Activated B cell treated with CpG ODN at 0.5 μM for 24 hours (primary cell): ENCODE measurements at regions not wholly inside any gene's neighbourhood (a gene's known extent, or its start where the extent isn't known, plus 50 kb on each side); places are given as distances from the start of the nearest gene placed in this dataset.

Source experiments
- ATAC-seq: fragments of 200-7000 bp; cut with Tn5 transposase; one replicate; pipeline ENCODE4 v1.10.0; 2021; ENCODE audit warnings: low read depth, mild to moderate bottlenecking, moderate library complexity
- CTCF ChIA-PET: fragments of 350-600 bp; sonication (Branson Sonifier 250); formaldehyde crosslinking; loops from one replicate; lab custom pipeline; 2021; ENCODE audit warnings: antibody characterized with exemption; lab: Charles Lee
- POLR2A ChIA-PET: fragments of 350-600 bp; sonication (Branson Sonifier 250); formaldehyde crosslinking; loops from one replicate; lab custom pipeline; 2021; ENCODE audit warnings: antibody characterized with exemption; lab: Charles Lee
- DNase-seq: peaks from one replicate; pipeline ENCODE4 v3.0.0; 2022
- H3K27ac Mint-ChIP-seq: one replicate; pipeline ENCODE4 v1.8.0; 2020; ENCODE audit warnings: mixed read lengths
- H3K27me3 Mint-ChIP-seq: one replicate; pipeline ENCODE4 v1.8.0; 2021; ENCODE audit warnings: mixed read lengths
- H3K36me3 Mint-ChIP-seq: one replicate; pipeline ENCODE4 v1.8.0; 2021; ENCODE audit warnings: low read depth, mixed read lengths
- H3K4me1 Mint-ChIP-seq: one replicate; pipeline ENCODE4 v1.8.0; 2021; ENCODE audit warnings: mixed read lengths
- H3K4me3 Mint-ChIP-seq: one replicate; pipeline ENCODE4 v1.8.0; 2020; ENCODE audit warnings: mild to moderate bottlenecking, mixed read lengths
- H3K9me3 Mint-ChIP-seq: one replicate; pipeline ENCODE4 v1.8.0; 2020; ENCODE audit warnings: mixed read lengths
- intact Hi-C: fragments of 100-400 bp; cut with micrococcal nuclease; formaldehyde crosslinking; loops from one replicate; pipeline ENCODE4 v1.15.1; 2024
- TF ChIP-seq, protein P1 (sequence below): fragments of 200-600 bp; IDR thresholded peaks from one replicate; pipeline ENCODE4 v1.8.0; 2022; ENCODE audit warnings: antibody characterized with exemption, mild to moderate bottlenecking

DNA sequence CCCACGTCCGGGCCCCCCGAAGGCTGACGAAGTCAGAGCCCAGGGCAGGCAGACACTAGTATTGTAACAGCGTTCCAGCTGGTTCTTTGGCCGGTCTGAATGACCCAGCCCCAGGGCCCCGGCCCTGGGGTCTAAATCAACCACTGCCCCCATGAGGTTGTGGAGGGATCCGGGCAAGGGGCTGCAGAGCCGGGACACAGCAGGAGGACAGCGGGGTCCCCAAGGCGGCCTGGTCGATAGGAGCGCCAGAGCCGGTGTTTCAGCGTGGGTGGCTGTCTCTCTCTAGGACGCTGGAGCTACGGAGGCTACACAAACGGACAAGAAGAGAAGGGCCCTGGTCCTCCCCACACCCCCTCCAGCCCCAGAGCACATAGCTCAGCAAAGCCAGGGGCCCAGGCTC is 101.8 kb downstream of the RBFOX3 start:
- Mint-ChIP-seq H3K4me1 (no peaks in the 10 kb centered on the region), H3K27me3 (peaks cover 2% of the 10 kb centered on the region), H3K9me3 (no peaks in the 10 kb centered on the region), H3K27ac (no peak overlapping the region), H3K4me3 (no peak overlapping the region), H3K36me3 (no peaks in the 10 kb centered on the region)
- TF ChIP-seq, protein P1, sequence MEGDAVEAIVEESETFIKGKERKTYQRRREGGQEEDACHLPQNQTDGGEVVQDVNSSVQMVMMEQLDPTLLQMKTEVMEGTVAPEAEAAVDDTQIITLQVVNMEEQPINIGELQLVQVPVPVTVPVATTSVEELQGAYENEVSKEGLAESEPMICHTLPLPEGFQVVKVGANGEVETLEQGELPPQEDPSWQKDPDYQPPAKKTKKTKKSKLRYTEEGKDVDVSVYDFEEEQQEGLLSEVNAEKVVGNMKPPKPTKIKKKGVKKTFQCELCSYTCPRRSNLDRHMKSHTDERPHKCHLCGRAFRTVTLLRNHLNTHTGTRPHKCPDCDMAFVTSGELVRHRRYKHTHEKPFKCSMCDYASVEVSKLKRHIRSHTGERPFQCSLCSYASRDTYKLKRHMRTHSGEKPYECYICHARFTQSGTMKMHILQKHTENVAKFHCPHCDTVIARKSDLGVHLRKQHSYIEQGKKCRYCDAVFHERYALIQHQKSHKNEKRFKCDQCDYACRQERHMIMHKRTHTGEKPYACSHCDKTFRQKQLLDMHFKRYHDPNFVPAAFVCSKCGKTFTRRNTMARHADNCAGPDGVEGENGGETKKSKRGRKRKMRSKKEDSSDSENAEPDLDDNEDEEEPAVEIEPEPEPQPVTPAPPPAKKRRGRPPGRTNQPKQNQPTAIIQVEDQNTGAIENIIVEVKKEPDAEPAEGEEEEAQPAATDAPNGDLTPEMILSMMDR: no peak
- ATAC-seq (no peak), DNase-seq (no peak)
- intact Hi-C loops: no loop called here
- ChIA-PET CTCF (no interaction called here), POLR2A (no interaction called here)

DNA sequence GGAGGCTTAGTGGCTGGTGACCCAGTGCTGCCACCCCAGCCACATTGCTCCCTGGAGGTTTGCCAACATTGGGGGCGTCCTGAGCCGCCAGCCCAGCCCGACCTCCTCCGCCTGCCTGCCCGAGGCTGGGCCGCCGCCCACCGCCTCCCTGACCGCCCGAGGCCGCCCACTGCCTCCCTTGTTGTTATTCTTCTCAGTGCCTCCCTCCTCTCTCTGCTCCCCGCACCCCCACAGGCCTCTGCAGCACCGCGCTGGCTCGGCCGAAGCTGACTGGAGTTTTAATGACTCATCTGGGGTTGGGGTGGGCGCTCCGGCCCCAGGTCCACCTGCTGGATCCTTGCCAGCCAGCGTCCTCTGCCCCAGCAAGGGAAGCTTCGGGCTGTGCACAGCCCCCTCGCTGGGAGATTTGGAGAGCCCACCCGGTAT is 102.5 kb downstream of the RBFOX3 start:
- Mint-ChIP-seq H3K4me3 (no peak overlapping the region), H3K27me3 (peaks cover 2% of the 10 kb centered on the region)
- intact Hi-C loops: no loop called here

DNA sequence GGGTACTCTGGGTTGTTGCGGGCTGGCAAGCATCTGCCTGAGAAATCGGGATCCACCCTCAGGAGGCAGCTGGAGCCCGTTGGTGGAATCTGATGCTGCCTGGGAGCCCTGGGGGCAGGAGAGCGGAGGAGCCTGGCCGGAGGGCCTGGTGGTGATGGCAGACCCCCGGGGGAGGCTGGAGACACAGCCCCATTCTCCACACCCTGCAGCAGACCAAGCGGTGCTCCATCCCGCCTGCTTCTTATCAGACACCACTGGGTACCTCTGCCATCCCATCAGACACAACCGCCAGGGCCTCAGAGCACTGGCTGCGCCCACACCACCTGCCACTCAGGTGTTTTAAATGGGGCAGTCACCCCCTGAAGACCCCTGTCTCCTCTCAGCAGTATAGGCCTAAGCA is 103.9 kb downstream of the RBFOX3 start:
- H3K36me3 Mint-ChIP-seq: no peaks in the 10 kb centered on the region
- TF ChIP-seq, protein P1: no peak
- CTCF ChIA-PET: no interaction called here
- H3K4me1 Mint-ChIP-seq: no peaks in the 10 kb centered on the region
- POLR2A ChIA-PET: no interaction called here
- peaks cover 8% of the 10 kb centered on the region for H3K27me3 Mint-ChIP-seq
- DNase-seq (no peak), ATAC-seq (no peak)
- no peak overlapping the region for H3K4me3 Mint-ChIP-seq
- H3K9me3 Mint-ChIP-seq: no peaks in the 10 kb centered on the region
- intact Hi-C loops: no loop called here
- H3K27ac Mint-ChIP-seq: no peak overlapping the region

More for the DNA sequence above, 102.5 kb downstream of the RBFOX3 start:
- Mint-ChIP-seq H3K27ac (no peak overlapping the region), H3K36me3 (no peaks in the 10 kb centered on the region), H3K4me1 (no peaks in the 10 kb centered on the region), H3K9me3 (no peaks in the 10 kb centered on the region)
- no peak for ATAC-seq
- POLR2A ChIA-PET: no interaction called here
- TF ChIP-seq, protein P1: no peak
- CTCF ChIA-PET: no interaction called here
- DNase-seq: no peak

DNA sequence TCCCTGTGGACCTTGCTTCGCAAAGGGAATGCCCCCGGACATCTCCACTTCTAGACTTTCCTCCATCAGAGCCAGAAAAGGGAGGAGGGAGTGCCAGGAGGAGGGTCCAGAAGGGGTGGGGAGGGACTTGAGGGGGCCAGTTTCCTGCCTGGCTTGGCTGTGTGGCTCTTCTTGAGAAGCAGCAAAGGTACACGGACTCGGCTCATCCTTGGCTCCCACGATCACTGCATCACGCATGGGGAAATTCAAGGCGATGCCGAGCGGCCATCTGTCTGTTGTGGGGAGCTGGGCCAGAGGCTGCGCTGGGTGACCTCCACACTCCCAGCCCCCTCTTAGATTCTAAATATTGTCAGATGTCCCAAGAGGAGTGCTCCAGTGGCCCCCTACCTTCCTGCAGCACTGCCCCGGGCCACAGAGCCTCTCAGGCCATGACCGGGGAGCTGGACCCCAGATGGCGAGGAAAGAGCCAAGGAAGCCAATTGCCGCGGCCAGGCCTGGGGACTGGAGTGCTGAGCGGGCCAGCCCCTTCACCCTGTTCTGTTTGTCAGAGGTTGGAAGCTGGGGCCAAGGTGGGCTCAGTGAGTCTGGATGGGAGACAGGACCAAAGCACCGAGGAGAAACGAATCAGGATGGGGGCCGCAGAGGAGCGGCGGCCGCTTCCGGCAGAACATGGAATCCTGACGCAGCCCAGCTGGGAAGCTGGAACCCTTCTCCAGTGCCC is 104.5 kb downstream of the RBFOX3 start:
- no peak overlapping the region for H3K27ac Mint-ChIP-seq
- CTCF ChIA-PET: no interaction called here
- no peaks in the 10 kb centered on the region for H3K9me3 Mint-ChIP-seq
- no peak for ATAC-seq
- H3K4me1 Mint-ChIP-seq: no peaks in the 10 kb centered on the region
- POLR2A ChIA-PET: no interaction called here
- TF ChIP-seq, protein P1: no peak
- DNase-seq: no peak
- peaks cover 8% of the 10 kb centered on the region for H3K27me3 Mint-ChIP-seq
- no peak overlapping the region for H3K4me3 Mint-ChIP-seq
- H3K36me3 Mint-ChIP-seq: no peaks in the 10 kb centered on the region
- intact Hi-C loops: no loop called here

DNA sequence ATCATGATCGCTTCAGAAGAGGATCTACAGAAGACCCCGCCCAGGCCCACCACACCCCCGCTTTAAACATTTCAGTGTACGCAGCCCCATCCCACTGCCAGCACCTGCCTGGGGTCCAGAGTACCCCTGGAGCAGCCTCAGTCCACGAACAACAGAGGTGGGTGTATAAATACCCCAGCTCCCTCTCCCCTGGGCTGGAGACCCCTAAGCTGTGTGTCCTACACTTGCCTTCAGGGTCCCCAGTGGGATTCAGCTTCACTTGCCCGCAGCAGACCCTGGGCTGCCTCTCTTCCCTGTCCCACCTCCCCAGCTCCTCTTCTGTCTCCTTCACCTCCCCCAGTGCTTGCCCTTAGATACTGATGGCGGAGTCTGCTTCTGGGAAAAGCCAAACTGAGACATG is 105.7 kb downstream of the RBFOX3 start:
- H3K9me3 Mint-ChIP-seq: no peaks in the 10 kb centered on the region
- H3K4me1 Mint-ChIP-seq: no peaks in the 10 kb centered on the region
- no peaks in the 10 kb centered on the region for H3K36me3 Mint-ChIP-seq
- DNase-seq (no peak), ATAC-seq (no peak)
- peaks cover 12% of the 10 kb centered on the region for H3K27me3 Mint-ChIP-seq
- H3K27ac Mint-ChIP-seq: no peak overlapping the region
- intact Hi-C loops: no loop called here
- no peak overlapping the region for H3K4me3 Mint-ChIP-seq
- CTCF ChIA-PET: no interaction called here
- POLR2A ChIA-PET: no interaction called here
- TF ChIP-seq, protein P1: no peak
